Right lung (tissue), 2 donors: ENCODE measurements at regions not wholly inside any gene's neighbourhood (a gene's known extent, or its start where the extent isn't known, plus 50 kb on each side); places are given as distances from the start of the nearest gene placed in this dataset.

Source experiments
- DNase-seq, 2 donors: peaks; one replicate each; pipeline ENCODE4 v3.0.0-alpha.2; 2013

DNA sequence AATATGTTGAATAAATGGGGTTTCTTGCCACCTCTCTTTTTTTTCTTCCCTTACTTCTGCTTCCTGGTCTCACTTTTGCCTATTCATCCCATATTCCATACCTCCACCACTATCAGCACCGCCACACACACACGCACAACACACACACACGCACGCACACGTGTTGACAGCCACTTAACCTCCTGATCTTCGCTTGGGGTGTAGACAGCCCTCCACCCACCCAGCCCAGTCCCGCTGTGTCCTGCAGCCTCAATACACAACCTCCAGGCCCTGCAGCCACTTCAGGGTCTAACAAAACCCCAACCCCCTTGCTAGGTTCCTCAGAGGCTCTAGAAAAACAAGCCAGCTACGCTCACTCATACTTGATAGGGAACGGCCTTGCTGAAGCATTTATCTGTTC, 72.3 kb downstream of the LINC00237 start:
- no peak for DNase-seq

DNA sequence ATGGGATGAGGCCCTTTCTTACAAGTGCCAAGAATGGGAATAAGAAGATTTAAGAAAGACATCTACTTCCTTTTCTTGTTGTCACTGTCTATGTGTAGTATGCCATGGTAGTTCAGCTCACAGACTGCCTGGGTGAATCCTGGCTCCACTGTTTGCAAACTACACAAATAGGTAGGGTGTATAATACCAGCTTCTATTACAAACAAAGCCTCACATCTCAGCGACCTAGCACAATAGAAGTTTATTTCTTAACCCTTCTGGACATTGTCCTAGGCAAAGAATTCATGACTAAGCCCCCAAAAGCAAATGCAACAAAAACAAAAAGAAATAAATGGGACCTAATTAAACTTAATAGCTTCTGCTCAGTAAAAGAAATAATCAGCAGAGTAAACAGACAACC, 74.5 kb downstream of the LINC00237 start:
- DNase-seq: no peak

DNA sequence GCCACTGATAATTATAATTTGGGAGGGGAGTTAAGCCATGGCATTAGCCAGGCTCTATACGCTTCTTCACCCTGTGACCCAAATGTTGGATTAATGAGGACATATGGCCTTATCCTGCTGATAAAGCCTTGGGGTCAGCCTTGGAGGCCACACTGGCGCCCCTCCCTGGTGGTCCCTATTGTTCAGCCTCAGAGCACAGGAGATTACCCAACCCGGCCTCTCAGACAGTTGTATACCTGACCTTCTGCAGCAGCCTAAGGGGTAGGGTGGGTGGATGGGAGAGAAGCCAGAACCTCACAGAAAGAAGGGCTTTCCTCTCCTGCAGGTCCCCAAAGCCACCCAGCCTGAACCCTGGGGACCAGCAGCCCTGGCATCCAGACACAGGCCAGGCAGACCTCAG, 76.8 kb downstream of the LINC00237 start:
- DNase-seq: no peak

GRCh38 chr20:21028921-21029320, 77.2 kb downstream of the LINC00237 start:
- no peak for DNase-seq

GRCh38 chr20:21028436-21028835, 77.7 kb downstream of the LINC00237 start:
- no peak for DNase-seq

GRCh38 chr20:21027569-21027968, 78.6 kb downstream of the LINC00237 start:
- DNase-seq: no peak

DNA sequence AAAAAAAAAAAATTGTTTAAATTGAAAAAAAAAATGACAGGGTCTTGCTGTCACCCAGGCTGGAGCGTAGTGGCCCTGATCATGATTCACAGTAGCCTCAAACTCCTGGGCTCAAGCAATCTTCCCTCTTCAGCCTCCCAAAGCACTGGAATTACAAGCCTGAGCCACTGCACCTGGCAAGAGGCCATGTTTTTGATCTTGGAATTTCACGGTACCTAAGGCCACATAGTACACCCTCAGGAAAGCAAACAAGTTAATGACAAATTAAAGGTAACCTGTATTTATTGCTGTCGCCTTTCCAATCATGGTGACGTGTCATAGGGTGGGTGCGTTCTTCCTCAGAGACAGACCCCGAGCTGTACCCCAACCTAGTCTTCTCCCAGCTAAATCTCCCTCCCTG, 79.2 kb downstream of the LINC00237 start:
- no peak for DNase-seq

DNA sequence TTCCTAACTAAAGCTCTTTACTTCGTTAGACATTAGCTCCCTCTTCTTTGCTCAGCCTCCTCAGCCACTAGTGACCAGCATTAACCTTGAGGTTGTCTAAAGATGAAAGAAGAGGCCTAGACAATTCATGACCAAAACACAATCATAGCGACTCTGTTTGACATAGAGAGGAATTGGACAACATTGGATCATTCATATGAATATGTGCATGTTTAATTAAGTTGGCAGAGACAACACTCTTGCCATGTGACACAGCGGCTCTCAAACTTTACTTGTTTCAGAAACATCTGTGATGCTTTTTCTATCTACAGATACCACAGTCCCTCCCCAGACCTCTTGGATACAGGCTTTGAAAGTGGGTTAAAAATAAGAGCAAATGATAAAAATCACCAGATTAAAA, 81.7 kb downstream of the LINC00237 start:
- no peak for DNase-seq

DNA sequence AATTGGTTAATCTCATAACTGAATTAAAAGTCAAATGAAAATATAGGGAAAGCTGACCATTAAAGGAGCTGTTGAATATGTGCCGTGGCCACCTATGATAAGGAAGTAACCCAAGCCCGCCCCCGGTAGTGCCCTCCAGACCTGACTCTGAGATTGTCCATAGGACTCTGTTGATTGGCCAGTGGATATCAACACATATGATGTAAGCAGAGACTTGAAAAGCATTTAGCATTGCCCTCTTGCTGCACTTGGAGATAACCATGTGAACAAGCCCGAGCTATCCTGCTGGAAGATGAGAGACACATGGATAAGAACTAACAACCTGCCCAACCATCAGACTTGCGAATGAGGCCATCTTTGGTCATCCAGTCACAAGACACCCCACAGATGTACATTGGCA, 83.2 kb downstream of the LINC00237 start:
- no peak for DNase-seq

GRCh38 chr20:21021472-21021790, 84.7 kb downstream of the LINC00237 start:
- no peak for DNase-seq

DNA sequence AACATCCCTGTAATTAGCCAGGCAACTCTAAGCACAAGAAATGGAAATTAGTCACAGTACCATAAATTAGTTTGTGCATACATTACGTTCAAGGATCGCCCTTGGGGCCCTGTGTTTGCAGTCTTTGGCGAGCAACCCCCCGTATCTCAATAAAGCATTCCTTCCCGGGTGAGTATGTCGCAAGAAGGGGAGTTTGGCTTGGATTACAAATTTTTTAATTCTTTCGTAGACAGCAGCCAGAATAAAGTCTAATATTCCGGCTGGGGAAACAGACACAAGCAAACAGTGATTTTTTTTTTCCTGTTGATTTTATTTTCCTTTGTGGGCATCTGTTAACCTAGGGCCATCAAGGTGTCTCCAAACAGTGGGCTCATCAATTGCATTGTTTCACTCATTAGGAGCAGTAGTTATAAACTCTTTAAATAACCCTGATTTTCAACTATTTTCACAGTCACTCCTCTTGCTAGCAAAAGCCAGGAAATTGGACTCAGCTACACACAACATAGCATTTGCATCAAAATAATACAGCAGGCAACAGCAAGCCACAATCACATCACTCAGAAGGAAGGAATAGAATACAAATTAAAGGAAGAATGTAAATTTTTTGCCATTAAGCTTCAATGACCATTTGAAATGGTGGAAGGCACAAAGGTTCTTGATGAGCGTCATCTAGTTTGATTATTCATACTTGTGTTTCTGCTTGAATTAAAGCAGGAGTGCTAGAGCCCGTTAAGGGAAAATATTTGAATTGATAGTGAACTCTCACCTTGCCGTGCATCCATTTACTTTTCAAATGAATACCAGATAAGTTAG, 85.3 kb downstream of the LINC00237 start:
- DNase-seq: peak; percentile 71 to 77

DNA sequence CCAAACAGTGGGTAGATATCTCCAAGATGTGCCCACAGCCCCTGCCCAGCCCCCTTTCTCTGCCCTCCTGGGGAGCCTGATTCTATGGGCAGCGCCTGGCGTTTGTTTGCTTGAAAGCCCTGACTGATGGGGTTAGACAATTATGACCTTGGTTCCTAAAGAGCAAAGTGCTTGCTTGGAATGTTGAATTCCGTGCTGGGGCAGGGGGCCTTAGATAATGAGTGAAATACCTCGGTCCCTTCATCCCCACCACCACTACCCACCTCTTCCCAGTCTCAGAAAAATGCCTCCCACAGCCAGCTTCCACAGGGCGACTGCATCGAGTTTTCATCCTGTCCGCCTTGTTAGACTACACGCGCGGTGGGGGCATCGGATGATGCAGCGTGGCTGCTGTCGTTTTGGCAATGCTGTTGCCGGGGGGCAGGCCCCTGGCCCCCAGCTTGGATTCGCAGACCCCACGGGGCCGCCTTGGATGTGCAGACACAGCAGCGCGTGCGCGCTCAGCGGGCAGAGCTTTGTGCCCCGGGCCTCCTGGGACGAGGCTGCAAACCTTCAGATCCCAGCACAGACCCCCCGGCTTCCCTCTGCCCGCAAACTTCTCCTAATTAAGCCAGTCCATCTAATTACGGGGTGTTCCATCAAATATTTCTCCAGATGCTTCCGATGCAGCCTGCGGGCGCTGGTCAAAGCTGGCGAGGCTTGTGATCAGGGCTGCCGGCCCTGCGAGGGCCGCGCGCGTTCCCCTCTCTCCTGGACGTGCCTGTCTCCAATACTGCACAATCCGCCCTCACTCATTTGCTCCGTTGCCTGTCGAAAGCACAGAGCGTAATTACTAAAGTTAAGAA, 86.1 kb downstream of the LINC00237 start:
- no peak for DNase-seq

DNA sequence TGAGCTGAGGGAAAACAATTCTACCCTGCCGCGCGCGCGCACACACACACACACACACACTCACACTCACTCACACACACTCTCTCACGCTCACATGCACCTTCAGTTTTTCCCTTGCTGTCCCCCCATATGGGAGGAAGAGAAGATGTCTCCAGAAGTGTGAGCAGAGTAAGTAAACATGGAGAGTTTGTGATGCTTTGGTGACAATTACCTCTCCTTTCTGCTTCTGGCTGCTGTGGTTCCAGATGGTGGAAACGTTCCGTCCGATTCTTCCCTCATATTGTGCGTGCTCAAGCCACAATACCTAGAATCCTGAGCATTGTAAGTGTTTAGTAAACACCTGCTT, 86.7 kb downstream of the LINC00237 start:
- no peak for DNase-seq

DNA sequence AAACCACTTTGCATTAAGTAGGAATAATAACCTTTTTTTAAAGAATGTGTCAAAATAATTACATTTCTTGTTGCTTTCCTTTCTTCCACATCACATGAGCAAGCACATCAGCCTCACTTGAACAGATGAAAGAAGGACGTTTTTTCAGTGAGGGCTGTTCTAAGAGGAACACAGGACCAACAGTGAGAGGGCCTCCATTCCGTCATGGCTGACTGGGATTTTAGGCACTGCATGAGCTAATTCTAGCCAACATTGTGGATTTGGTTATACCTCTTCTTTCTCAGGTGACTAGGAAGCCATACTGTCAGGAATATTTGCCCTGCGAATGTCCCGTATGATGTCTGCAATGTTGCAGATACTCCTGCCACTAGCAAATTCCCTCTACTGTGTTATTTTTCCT, 87.6 kb downstream of the LINC00237 start:
- DNase-seq: no peak

- no peak for DNase-seq
Measured at GRCh38 chr20:21017528-21018085, 88.6 kb downstream of the LINC00237 start.

GRCh38 chr20:21016751-21017150, 89.4 kb downstream of the LINC00237 start:
- DNase-seq: no peak

DNA sequence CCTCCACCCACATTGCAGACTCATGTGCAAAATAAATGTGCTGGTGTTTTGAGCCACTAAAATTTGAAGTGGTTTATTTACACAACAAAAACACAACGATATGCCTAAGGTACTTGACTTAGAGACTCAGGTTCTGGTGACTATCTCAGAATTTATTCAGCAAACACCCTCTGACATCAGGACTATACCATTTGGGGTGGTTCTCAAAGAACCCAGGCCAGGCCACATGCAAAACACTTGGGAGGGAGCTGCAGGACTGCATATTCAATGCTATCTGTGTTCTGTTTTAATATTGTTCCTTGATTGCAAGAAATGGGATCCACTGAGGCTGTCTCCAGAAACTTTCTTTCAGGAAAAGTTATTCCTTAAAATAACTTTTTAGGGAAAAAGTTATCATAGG, 91.6 kb downstream of the LINC00237 start:
- DNase-seq: no peak

DNA sequence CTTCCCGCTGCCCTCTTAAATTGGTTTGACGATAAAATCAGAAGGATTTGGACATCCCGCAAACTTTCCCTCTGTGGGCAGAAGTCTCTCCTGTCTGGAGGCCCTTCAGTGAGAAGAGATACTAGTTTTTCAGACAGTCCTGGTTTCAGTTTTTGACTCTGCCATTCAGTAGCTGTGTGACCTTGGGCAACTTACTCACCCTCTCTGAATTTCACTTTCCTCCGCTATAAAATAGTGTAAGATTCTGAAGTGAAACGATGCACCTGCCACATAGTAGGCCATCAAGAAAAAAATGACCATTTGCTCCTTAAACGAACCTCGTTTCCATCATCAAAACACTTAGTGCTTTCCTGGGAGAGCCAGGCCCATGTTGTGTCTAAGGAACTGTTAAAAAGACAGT, 97.2 kb downstream of the LINC00237 start:
- DNase-seq: no peak

GRCh38 chr20:21006611-21007010, 99.5 kb downstream of the LINC00237 start:
- no peak for DNase-seq

GRCh38 chr20:21004386-21005076, 101.6 kb downstream of the LINC00237 start:
- DNase-seq: no peak

GRCh38 chr20:21003902-21004301, 102.3 kb downstream of the LINC00237 start:
- DNase-seq: no peak

DNA sequence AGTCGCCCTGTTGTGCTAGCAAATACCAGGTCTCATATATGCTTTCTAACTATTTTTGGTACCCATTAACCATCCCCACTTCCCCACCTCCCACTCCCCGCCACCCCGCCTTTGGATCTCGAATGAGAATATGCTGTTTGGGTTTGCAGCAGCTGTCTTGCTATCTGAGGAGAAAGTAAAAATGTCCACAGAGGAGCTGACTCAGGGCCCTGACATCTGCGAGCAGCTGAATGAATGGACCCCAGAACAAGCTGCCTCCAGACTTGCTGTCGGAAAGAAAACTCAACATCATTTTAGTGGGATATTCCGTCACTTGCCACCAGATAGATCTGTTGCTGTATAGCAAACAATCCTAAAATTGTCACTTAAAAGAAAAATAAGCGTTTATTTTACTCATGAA, 103.7 kb downstream of the LINC00237 start:
- DNase-seq: no peak

GRCh38 chr20:20993372-20993771, 112.8 kb downstream of the LINC00237 start:
- DNase-seq: no peak
